ACC112 (cell line): ENCODE measurements at regions not wholly inside any gene's neighbourhood (a gene's known extent, or its start where the extent isn't known, plus 50 kb on each side); places are given as distances from the start of the nearest gene placed in this dataset.

Experiments
- H2AFZ ChIP-seq: fragments of 200-600 bp; sonication (generic); one replicate; pipeline ENCODE4 v1.6.0; 2017; ENCODE audit warnings: antibody characterized with exemption, low read length; ENCODE audit not compliant: unreplicated experiment
- H3K27ac ChIP-seq: fragments of 200-600 bp; sonication (generic); 2 replicates; pipeline ENCODE4 v1.5.1; 2014; ENCODE audit warnings: low read depth, mild to moderate bottlenecking, antibody characterized with exemption, low read length, moderate library complexity
- H3K27me3 ChIP-seq: fragments of 200-600 bp; sonication (generic); 2 replicates; pipeline ENCODE4 v1.6.1; 2014; ENCODE audit warnings: mild to moderate bottlenecking, antibody characterized with exemption, low read length, moderate library complexity, mixed read lengths; ENCODE audit not compliant: insufficient read depth
- H3K36me3 ChIP-seq: fragments of 200-600 bp; sonication (generic); 2 replicates; pipeline ENCODE4 v1.6.1; 2016; ENCODE audit warnings: mild to moderate bottlenecking, antibody characterized with exemption, low read length, moderate library complexity, mixed read lengths; ENCODE audit not compliant: insufficient read depth
- H3K4me1 ChIP-seq: fragments of 200-600 bp; sonication (generic); one replicate; pipeline ENCODE4 v1.6.1; 2016; ENCODE audit warnings: low read length, mixed read lengths; ENCODE audit not compliant: insufficient read depth, unreplicated experiment, control insufficient read depth
- H3K4me3 ChIP-seq: fragments of 200-600 bp; sonication (generic); 2 replicates; pipeline ENCODE4 v1.5.1; 2014; ENCODE audit warnings: mild to moderate bottlenecking, low read depth, low read length
- H3K79me2 ChIP-seq: fragments of 200-600 bp; sonication (generic); one replicate; pipeline ENCODE4 v1.6.0; 2016; ENCODE audit warnings: low read length; ENCODE audit not compliant: control insufficient read depth, unreplicated experiment, insufficient read depth

DNA sequence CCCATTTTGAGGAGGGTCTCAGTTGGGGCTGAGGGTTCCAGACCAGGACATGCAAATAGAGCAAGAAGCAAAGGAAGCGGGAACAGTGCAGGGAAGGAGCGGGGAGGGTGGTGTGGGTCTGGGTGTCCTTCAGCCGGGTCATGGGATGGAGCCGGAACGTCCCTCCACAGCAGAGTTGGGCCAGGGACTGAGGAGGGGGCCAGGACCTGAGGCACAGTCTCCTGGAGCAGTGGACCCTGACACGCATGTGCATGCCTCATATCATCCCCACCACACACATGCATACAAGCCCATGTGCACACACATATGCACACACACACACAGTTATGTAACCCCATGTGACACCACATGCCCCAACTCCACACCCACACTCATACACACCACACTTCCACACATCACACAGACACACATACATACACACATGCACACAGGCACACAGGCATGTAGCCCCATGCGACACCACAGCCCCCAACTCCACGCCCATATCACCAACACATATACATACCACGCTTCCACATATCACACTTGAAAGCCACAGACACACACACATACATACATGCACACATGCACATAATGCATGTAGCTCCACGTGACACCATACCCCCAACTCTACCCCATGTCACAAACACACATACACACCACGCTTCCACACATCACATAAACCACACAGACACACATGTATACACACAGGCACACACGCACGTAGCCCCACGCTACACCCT, 1026.6 kb downstream of the BRD1 start:
- H2AFZ ChIP-seq, result no peak overlapping the region

GRCh38 chr22:48800036-48800885, 1027.4 kb downstream of the BRD1 start:
- Histone ChIP-seq H3K27me3 (no peaks in the 10 kb centered on the region), H3K4me1 (no peaks in the 10 kb centered on the region), H3K4me3 (no peak overlapping the region), H3K27ac (no peak overlapping the region), H2AFZ (no peak overlapping the region), H3K36me3 (no peaks in the 10 kb centered on the region), H3K79me2 (no peaks in the 10 kb centered on the region)

More for the DNA sequence above, 1026.6 kb downstream of the BRD1 start:
- H3K27me3 ChIP-seq, result no peaks in the 10 kb centered on the region
- no peaks in the 10 kb centered on the region for H3K79me2 ChIP-seq
- H3K36me3 ChIP-seq, result no peaks in the 10 kb centered on the region
- no peak overlapping the region for H3K4me3 ChIP-seq
- no peak overlapping the region for H3K27ac ChIP-seq
- no peaks in the 10 kb centered on the region for H3K4me1 ChIP-seq

DNA sequence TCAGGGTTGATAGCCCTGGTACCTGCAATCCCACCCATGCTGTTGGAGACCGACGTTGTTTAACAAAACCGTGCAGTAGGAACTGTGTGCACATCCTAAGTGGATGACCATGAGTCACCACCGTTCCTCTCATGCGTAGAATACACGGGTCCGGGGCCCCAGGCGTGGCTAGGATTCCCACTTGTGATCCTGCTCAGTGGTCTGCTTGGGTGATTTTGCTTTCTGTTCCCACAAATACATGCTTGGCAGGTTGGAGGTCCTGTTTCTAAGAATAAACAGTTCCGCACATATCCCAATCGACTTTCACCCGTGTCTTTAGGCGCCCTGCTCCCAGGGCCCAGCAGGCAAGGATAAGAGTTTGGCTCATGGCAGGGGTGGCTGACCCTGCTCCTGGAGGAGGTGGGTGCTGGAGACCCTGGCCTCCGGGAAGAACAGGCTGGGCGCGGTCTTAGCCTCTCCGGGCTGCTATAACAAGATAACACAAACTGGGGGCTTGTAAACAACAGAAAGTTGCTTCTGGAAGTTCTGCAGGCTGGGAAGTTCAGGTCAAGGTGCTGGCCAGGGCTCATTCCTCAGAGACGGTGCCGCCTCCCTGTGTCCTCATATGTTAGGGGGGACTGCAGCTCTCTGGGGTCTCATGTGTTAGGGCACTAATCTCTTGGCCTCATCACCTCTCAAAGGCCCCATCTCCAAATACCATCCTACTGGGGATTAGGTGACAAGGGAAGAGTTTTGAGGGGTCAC, 1028.3 kb downstream of the BRD1 start:
- Histone ChIP-seq H3K27me3 (no peaks in the 10 kb centered on the region), H3K27ac (no peak overlapping the region), H3K4me1 (no peaks in the 10 kb centered on the region), H3K79me2 (no peaks in the 10 kb centered on the region), H3K36me3 (no peaks in the 10 kb centered on the region), H3K4me3 (no peak overlapping the region), H2AFZ (no peak overlapping the region)

- Histone ChIP-seq H3K4me3 (no peak overlapping the region), H3K27me3 (no peaks in the 10 kb centered on the region), H3K36me3 (no peaks in the 10 kb centered on the region), H3K4me1 (no peaks in the 10 kb centered on the region), H3K79me2 (no peaks in the 10 kb centered on the region), H3K27ac (no peak overlapping the region), H2AFZ (no peak overlapping the region)
Measured at GRCh38 chr22:48798281-48799226, 1029.1 kb downstream of the BRD1 start.

- no peak overlapping the region for H3K27ac ChIP-seq
- no peak overlapping the region for H3K4me3 ChIP-seq
- H3K4me1 ChIP-seq, result no peaks in the 10 kb centered on the region
- no peaks in the 10 kb centered on the region for H3K36me3 ChIP-seq
- H3K79me2 ChIP-seq, result no peaks in the 10 kb centered on the region
- H2AFZ ChIP-seq, result no peak overlapping the region
- H3K27me3 ChIP-seq, result no peaks in the 10 kb centered on the region
Measured at GRCh38 chr22:48797731-48798130, 1029.9 kb downstream of the BRD1 start.

GRCh38 chr22:48796310-48797015, 1031.2 kb downstream of the BRD1 start:
- Histone ChIP-seq H3K27me3 (no peaks in the 10 kb centered on the region), H3K4me1 (no peaks in the 10 kb centered on the region), H3K4me3 (no peak overlapping the region), H3K36me3 (no peaks in the 10 kb centered on the region), H3K27ac (no peak overlapping the region), H3K79me2 (no peaks in the 10 kb centered on the region), H2AFZ (no peak overlapping the region)

GRCh38 chr22:48795664-48796063, 1032.0 kb downstream of the BRD1 start:
- no peak overlapping the region for H3K4me3 ChIP-seq
- H3K36me3 ChIP-seq, result no peaks in the 10 kb centered on the region
- H2AFZ ChIP-seq, result no peak overlapping the region
- H3K79me2 ChIP-seq, result no peaks in the 10 kb centered on the region
- H3K27me3 ChIP-seq, result no peaks in the 10 kb centered on the region
- H3K27ac ChIP-seq, result no peak overlapping the region
- H3K4me1 ChIP-seq, result no peaks in the 10 kb centered on the region

GRCh38 chr22:48794906-48795305, 1032.8 kb downstream of the BRD1 start:
- no peak overlapping the region for H3K27ac ChIP-seq
- no peaks in the 10 kb centered on the region for H3K79me2 ChIP-seq
- H3K4me3 ChIP-seq, result no peak overlapping the region
- H3K4me1 ChIP-seq, result no peaks in the 10 kb centered on the region
- H3K27me3 ChIP-seq, result no peaks in the 10 kb centered on the region
- no peak overlapping the region for H2AFZ ChIP-seq
- H3K36me3 ChIP-seq, result no peaks in the 10 kb centered on the region

GRCh38 chr22:48793949-48794348, 1033.7 kb downstream of the BRD1 start:
- no peaks in the 10 kb centered on the region for H3K36me3 ChIP-seq
- no peak overlapping the region for H3K27ac ChIP-seq
- H3K4me3 ChIP-seq, result no peak overlapping the region
- H3K27me3 ChIP-seq, result no peaks in the 10 kb centered on the region
- H3K79me2 ChIP-seq, result no peaks in the 10 kb centered on the region
- H2AFZ ChIP-seq, result no peak overlapping the region
- no peaks in the 10 kb centered on the region for H3K4me1 ChIP-seq
